Gastrocnemius medialis (tissue), 4 donors: ENCODE measurements at regions not wholly inside any gene's neighbourhood (a gene's known extent, or its start where the extent isn't known, plus 50 kb on each side); places are given as distances from the start of the nearest gene placed in this dataset.

Source experiments
- ATAC-seq, 2 donors: fragments of 150-250 bp; one replicate each; pipeline ENCODE4 v1.9.1; 2016
- DNase-seq, 2 donors: peaks; one replicate each; pipeline ENCODE4 v3.0.0-alpha.2; 2019
- H3K27ac ChIP-seq, 4 donors: fragments of 200-600 bp; sonication (generic); 1 replicate in 1 of 4; 2 replicates in 3 of 4; pipeline ENCODE4 v1.5.1; 2016 to 2018; ENCODE audit warnings: mild to moderate bottlenecking in 2 of 4, moderate library complexity in 1 of 4
- H3K27me3 ChIP-seq, 3 donors: fragments of 200-600 bp; sonication (generic) in 2 of 3; 1 replicate in 1 of 3; 2 replicates in 2 of 3; pipeline versions ENCODE4 v1.5.1 to v1.6.0; 2016 to 2019; ENCODE audit warnings: mild to moderate bottlenecking in 1 of 3, moderate library complexity in 1 of 3
- H3K36me3 ChIP-seq, 2 donors: fragments of 200-600 bp; sonication (generic) in 1 of 2; one replicate each; pipeline ENCODE4 v1.5.1; 2017 to 2018
- H3K4me1 ChIP-seq, 2 donors: fragments of 200-600 bp; sonication (generic) in 1 of 2; one replicate each; pipeline ENCODE4 v1.5.1; 2016 to 2017; ENCODE audit warnings: mild to moderate bottlenecking in 2 of 2
- H3K4me3 ChIP-seq, 4 donors: fragments of 200-600 bp; sonication (generic) in 3 of 4; 1 replicate in 1 of 4; 2 replicates in 3 of 4; pipeline ENCODE4 v1.5.1; 2016 to 2019; ENCODE audit warnings: mild to moderate bottlenecking in 2 of 4
- H3K9me3 ChIP-seq, 3 donors: fragments of 200-600 bp; sonication (generic) in 2 of 3; 1 replicate in 1 of 3; 2 replicates in 2 of 3; pipeline ENCODE4 v1.5.1; 2016 to 2019
- CTCF ChIP-seq, 5 experiments: fragments of 450-650 bp in 3 of 5; fragments of 200-600 bp in 2 of 5; sonication (generic) in 2 of 5; IDR thresholded peaks in 4 of 5; conservative IDR thresholded peaks in 1 of 5; 1 replicate in 4 of 5; 2 replicates in 1 of 5; pipeline ENCODE4 v1.5.1; 2016 to 2019; ENCODE audit warnings: antibody characterized with exemption in 5 of 5, mild to moderate bottlenecking in 3 of 5, moderate library complexity in 3 of 5
- POLR2A ChIP-seq, 2 donors: fragments of 450-650 bp; IDR thresholded peaks; one replicate each; pipeline ENCODE4 v1.6.1; 2017; ENCODE audit warnings: antibody characterized with exemption in 2 of 2, mild to moderate bottlenecking in 2 of 2, moderate library complexity in 2 of 2
- in situ Hi-C, 4 donors: fragments of 200-750 bp; cut with MboI; loops; one replicate each; pipeline versions ENCODE4 v1.15.0 to v1.8.0; 2017; ENCODE audit warnings: low sequenced_read_pairs in 4 of 4
- intact Hi-C: fragments of 100-400 bp; cut with DNase I; formaldehyde crosslinking; loops from one replicate; pipeline ENCODE4 v1.15.1; 2023; ENCODE audit warnings: low total_unique reads

GRCh38 chr1:20432341-20432740 is 53.7 kb downstream of the CAMK2N1 start:
- in situ Hi-C loops = no loop called here

GRCh38 chr1:20431176-20431460 is 54.9 kb downstream of the CAMK2N1 start:
- intact Hi-C loops = loop anchor here (5.0 kb wide), 1 partner anchor 214 kb away; no protein-coding TSS in a partner anchor
- DNase-seq (no peak), ATAC-seq (no peak)
- Histone ChIP-seq H3K4me3 (no peak overlapping the region), H3K36me3 (no peaks in the 10 kb centered on the region), H3K9me3 (no peaks in the 10 kb centered on the region), H3K27me3 (peaks cover 4 to 8% (median 6%) of the 10 kb centered on the region in 3 donors), H3K27ac (no peak overlapping the region), H3K4me1 (no peaks in the 10 kb centered on the region)
- TF ChIP-seq POLR2A (IDR thresholded peaks at IDR 0.05) = no peak
- no peak for TF ChIP-seq CTCF (IDR thresholded peaks at IDR 0.05 in 4 of 5, conservative IDR thresholded peaks at IDR 0.05 in 1 of 5)
- in situ Hi-C loops = no loop called here

More at GRCh38 chr1:20432341-20432740, 53.7 kb downstream of the CAMK2N1 start:
- ATAC-seq = no peak
- Histone ChIP-seq H3K27me3 (peaks cover 4 to 8% (median 6%) of the 10 kb centered on the region in 3 donors), H3K9me3 (no peaks in the 10 kb centered on the region), H3K36me3 (no peaks in the 10 kb centered on the region), H3K4me3 (no peak overlapping the region), H3K27ac (no peak overlapping the region), H3K4me1 (no peaks in the 10 kb centered on the region)
- intact Hi-C loops = loop anchor here (5.0 kb wide), 1 partner anchor 215 kb away; no protein-coding TSS in a partner anchor
- DNase-seq = no peak
- TF ChIP-seq CTCF (IDR thresholded peaks at IDR 0.05 in 4 of 5, conservative IDR thresholded peaks at IDR 0.05 in 1 of 5) (no peak), POLR2A (IDR thresholded peaks at IDR 0.05) (no peak)

- DNase-seq = no peak
- Histone ChIP-seq H3K4me3 (no peak overlapping the region), H3K4me1 (no peaks in the 10 kb centered on the region), H3K27me3 (peaks cover 4 to 8% (median 6%) of the 10 kb centered on the region in 3 donors), H3K9me3 (no peaks in the 10 kb centered on the region), H3K27ac (no peak overlapping the region), H3K36me3 (no peaks in the 10 kb centered on the region)
- no peak for ATAC-seq
- intact Hi-C loops = loop anchor here (5.0 kb wide), 1 partner anchor 213 kb away; no protein-coding TSS in a partner anchor
- in situ Hi-C loops = no loop called here
- TF ChIP-seq CTCF (IDR thresholded peaks at IDR 0.05 in 4 of 5, conservative IDR thresholded peaks at IDR 0.05 in 1 of 5) (peak; percentile 38 to 64 (median 63)), POLR2A (IDR thresholded peaks at IDR 0.05) (no peak)
Measured at GRCh38 chr1:20430355-20431175, 55.4 kb downstream of the CAMK2N1 start.

- no peak for ATAC-seq
- H3K4me3 ChIP-seq = no peak overlapping the region
- no peak for DNase-seq
- H3K27ac ChIP-seq = no peak overlapping the region
- H3K4me1 ChIP-seq = no peaks in the 10 kb centered on the region
- TF ChIP-seq POLR2A (IDR thresholded peaks at IDR 0.05) (no peak), CTCF (IDR thresholded peaks at IDR 0.05 in 4 of 5, conservative IDR thresholded peaks at IDR 0.05 in 1 of 5) (no peak)
- H3K36me3 ChIP-seq = no peaks in the 10 kb centered on the region
- H3K27me3 ChIP-seq = peaks cover 3 to 8% (median 4%) of the 10 kb centered on the region in 3 donors
- in situ Hi-C loops = no loop called here
- H3K9me3 ChIP-seq = no peaks in the 10 kb centered on the region
- intact Hi-C loops = no loop called here
Measured at GRCh38 chr1:20429296-20429695, 56.7 kb downstream of the CAMK2N1 start.
